NCI-H2029 (cell line): ENCODE measurements at regions not wholly inside any gene's neighbourhood (a gene's known extent, or its start where the extent isn't known, plus 50 kb on each side); places are given as distances from the start of the nearest gene placed in this dataset.

Experiments used
- DNase-seq: peaks from one replicate; lab custom pipeline; 2025; lab: John Stamatoyannopoulos, UW

- no peak for DNase-seq
These were observed 206.9 kb downstream of the RPLP1 start for GRCh38 chr15:69659454-69660050.

- DNase-seq: no peak
These were observed 207.5 kb downstream of the RPLP1 start for GRCh38 chr15:69660114-69660513.

GRCh38 chr15:69660658-69661405 lies 208.2 kb downstream of the RPLP1 start:
- no peak for DNase-seq

- DNase-seq: no peak
These were observed 208.8 kb downstream of the RPLP1 start for GRCh38 chr15:69661446-69661845.

GRCh38 chr15:69661871-69662644 lies 209.4 kb downstream of the RPLP1 start:
- no peak for DNase-seq

GRCh38 chr15:69662645-69663000 lies 210.0 kb downstream of the RPLP1 start:
- DNase-seq: no peak

- no peak for DNase-seq
These were observed 210.8 kb downstream of the RPLP1 start for GRCh38 chr15:69663441-69663840.

- no peak for DNase-seq
These were observed 211.4 kb downstream of the RPLP1 start for GRCh38 chr15:69663982-69664381.

- DNase-seq: no peak
These were observed 212.3 kb downstream of the RPLP1 start for GRCh38 chr15:69664572-69665571.

GRCh38 chr15:69665641-69666111 lies 213.1 kb downstream of the RPLP1 start:
- no peak for DNase-seq

- DNase-seq: no peak
These were observed 213.8 kb downstream of the RPLP1 start for GRCh38 chr15:69666441-69666882.

- DNase-seq: no peak
These were observed 214.5 kb downstream of the RPLP1 start for GRCh38 chr15:69666921-69667811.

- no peak for DNase-seq
These were observed 215.6 kb downstream of the RPLP1 start for GRCh38 chr15:69668039-69668705.

GRCh38 chr15:69668963-69669362 lies 216.3 kb downstream of the RPLP1 start:
- DNase-seq: no peak

- no peak for DNase-seq
These were observed 216.8 kb downstream of the RPLP1 start for GRCh38 chr15:69669446-69669845.

- no peak for DNase-seq
These were observed 220.8 kb downstream of the RPLP1 start for GRCh38 chr15:69673291-69673881.

GRCh38 chr15:69675731-69676130 lies 223.1 kb downstream of the RPLP1 start:
- DNase-seq: no peak

- no peak for DNase-seq
These were observed 224.8 kb downstream of the RPLP1 start for GRCh38 chr15:69677403-69677802.

- DNase-seq: no peak
These were observed 227.1 kb downstream of the RPLP1 start for GRCh38 chr15:69679623-69680228.
